Right ventricle myocardium inferior (tissue), 1 donor: ENCODE measurements at regions not wholly inside any gene's neighbourhood (a gene's known extent, or its start where the extent isn't known, plus 50 kb on each side); places are given as distances from the start of the nearest gene placed in this dataset.

Source experiments
- ATAC-seq: fragments of 200-7000 bp; cut with Tn5 transposase; one replicate; pipeline ENCODE4 v1.9.1; 2020; ENCODE audit warnings: mild to moderate bottlenecking, moderate library complexity
- DNase-seq: peaks from one replicate; pipeline ENCODE4 v3.0.0; 2021; ENCODE audit errors: missing footprints
- intact Hi-C: fragments of 100-400 bp; cut with DNase I; formaldehyde crosslinking; loops from one replicate; pipeline ENCODE4 v1.11.0; 2022
- donor health status: DM: no; HTN: yes; CAD: no; lungs with severe emphysema.

DNA sequence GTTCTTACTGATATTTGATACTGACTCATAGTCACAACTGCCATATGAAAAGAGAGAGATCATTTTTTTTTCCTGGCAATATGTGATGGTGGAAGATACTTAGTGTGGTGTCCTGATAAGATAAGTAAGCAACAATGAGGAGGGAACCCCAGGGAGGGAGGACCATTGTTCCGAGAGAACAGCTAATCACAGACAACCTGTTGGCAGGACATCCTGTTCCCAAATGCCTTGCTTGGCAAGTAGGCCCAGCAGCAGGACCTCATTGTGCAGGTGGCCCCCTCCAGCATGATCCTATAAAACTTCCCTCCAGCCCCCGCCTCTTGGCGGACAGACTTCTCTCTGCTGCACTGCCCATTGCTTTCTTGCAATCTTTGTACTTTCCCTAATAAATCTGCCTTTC, 329.4 kb upstream of the CHRM3 start:
- intact Hi-C loops = no loop called here
- no peak for DNase-seq
- no peak for ATAC-seq

DNA sequence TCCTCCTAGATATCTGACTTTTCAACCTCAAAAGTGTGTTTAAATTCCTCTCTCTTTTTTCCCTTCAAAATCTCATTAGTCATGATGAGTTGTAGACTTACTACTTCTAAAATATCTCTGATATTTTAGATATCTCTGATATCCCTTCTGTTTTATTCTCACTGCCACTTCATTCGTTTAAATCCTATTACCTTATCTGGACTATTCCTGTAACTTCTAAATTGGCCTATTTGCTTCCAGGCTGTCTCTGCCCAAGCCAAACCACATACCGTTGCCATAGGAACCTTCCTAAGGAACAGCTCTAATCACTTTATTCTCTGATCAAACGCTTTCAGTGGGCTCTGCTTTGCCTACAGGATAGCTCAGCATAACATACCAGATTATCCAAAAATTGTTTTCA, 333.1 kb upstream of the CHRM3 start:
- intact Hi-C loops = no loop called here
- DNase-seq (no peak), ATAC-seq (no peak)

DNA sequence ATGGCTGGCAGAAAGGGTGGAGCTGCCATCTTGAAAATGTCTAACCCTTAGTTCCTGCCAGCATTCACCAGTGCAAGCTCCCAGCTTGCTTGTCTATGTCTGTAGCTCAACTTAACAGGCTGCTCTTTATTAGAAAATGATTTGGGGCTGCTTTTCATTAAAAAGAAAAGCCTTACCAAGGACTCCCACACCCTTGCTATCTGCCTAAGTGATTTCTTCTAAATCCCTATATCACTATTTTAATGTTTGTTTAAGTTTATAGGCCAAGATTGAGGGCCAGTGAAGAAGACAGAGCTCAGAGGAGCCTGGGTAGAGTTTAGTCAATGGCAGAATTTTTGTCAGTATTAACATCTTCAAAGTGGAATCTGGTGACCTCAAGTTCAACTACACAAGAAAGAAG, 336.8 kb upstream of the CHRM3 start:
- intact Hi-C loops = no loop called here
- ATAC-seq = no peak
- no peak for DNase-seq

DNA sequence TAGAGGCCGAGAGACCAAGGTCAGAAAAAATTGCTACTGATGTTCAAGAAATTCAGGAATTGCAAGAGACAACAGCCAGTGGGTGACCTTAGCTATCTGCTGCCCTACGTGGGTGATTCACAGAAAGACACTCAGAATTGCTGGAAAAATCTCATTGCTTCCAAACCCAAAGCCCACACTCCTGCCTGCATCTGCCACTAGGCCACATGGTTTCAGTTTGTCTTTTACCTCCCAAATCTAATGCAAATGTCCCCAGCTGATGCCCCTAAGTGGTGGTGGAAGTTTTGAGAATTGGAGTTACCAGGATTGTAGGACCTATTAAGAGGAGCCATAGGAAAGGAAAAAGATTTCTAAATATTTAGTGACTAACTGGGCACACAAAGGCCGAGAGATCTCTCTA, 341.5 kb upstream of the CHRM3 start:
- DNase-seq (no peak), ATAC-seq (no peak)

DNA sequence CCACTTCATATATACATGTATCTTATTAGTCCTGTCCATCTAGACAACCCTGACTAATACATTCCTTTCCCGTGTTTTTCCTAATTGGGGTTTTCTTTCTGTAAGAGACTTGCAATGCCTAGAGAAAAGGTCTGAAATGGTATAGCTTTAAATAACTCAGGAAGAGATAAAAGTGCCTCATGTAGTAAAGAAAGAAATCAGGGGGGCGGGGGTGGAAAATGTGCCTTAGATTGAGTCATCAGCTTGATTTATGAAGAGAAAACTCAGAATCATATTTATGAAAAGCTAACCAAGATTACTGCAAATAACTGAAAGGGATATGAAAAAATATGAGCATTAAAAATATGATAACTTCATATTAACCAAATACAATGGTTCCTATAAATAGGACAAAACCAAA, 345.8 kb upstream of the CHRM3 start:
- intact Hi-C loops = no loop called here
- DNase-seq = no peak
- no peak for ATAC-seq

More for the DNA sequence above, 341.5 kb upstream of the CHRM3 start:
- intact Hi-C loops = no loop called here

DNA sequence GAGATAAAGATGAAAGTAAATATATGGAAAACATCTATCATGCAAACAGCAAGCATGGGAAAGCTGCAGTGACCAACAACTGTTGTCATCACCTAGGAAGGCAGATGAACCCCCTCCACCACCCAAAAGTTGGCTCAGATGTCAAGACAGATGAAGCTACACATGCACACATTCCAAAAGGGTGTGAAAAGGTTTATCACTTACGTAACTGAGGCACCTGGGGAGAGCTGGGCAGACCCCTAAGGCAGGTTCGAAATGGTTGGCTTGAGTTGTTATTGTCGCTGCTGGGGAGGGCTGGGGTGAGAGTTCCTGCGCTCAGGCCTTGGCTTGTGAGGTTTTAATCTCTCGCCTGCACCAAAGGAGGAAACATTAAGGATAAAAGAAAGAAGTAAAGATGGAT, 355.1 kb upstream of the CHRM3 start:
- intact Hi-C loops = no loop called here
- no peak for DNase-seq

DNA sequence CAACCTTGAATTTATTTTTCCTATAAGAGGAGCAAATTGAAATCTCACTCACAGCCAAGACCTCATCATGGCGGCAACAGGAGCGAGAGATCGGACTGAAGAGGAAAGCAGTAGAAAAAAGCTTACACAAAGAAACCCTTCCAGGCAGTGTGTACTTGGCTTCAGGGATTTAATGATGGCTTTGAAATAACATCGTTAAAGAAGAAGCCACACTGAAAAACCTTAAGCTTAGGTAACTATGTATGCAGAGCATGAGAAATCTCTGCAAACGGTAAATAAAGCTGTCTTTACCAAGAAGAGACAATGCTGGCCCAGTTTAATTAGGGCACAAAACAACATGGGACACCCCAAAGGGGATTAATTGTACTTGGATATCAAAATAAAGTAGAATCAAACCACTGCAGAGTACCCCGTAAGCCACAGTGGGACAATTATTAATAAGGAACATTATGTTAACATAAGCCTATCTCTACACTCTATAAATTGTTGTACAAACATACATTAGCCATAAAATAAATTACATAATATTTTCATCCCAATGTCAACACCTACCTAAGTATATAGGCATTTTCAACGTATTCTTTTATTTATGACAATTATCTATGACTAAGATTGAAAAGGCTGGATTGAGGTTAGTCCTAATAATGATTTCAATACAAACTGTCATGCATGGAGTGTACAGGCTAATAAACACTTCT, 360.2 kb upstream of the CHRM3 start:
- DNase-seq = no peak
- no peak for ATAC-seq
- intact Hi-C loops = no loop called here

More for the DNA sequence above, 355.1 kb upstream of the CHRM3 start:
- ATAC-seq = no peak

DNA sequence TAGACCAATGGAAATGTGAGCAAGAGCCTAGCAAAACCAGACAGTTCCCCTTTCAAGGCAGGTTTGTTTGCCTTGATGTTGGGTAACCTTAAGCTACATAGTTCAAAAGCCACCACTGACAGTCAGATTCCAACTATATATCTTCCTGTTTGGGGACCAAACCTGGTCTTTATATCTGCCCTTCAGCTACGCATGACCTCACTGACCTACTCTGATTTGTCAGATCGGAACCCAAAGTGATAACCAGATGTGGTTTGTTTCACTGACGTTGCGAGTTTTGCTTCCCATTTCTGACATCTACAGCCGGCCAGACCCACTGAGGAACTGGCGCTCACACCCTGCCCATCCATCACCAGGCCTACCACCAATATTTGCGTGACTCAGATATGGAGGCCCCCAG, 361.1 kb upstream of the CHRM3 start:
- ATAC-seq = no peak
- DNase-seq = no peak
- intact Hi-C loops = no loop called here

DNA sequence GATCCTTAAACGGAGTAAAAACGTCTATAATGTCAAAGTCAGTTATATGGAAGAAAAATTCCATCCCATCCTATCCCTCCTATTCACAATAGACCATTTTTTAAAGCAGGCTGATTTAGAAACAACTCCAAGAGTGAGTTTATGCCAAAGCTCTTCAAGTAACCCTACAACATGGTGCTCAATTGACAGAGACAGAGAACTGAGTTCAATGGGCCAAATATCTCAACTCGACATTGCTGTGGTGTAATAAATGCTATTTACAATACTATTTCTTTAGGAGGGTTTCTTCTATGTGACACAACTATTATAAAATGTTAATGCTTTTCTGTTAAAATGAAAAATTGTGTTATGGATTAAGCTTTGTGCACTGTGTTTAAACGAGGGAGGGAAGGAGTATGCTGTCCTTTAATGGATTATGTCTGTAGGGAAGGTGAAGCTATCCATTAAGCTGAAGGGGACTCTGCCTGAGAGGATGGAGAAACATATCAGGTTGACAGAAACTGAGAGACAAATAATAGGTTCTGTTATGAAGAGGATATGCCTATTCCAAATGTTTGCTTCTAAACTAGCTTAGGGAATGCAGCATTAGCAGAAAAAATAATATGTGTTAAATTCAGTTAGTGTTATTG, 362.5 kb upstream of the CHRM3 start:
- ATAC-seq (no peak), DNase-seq (no peak)

DNA sequence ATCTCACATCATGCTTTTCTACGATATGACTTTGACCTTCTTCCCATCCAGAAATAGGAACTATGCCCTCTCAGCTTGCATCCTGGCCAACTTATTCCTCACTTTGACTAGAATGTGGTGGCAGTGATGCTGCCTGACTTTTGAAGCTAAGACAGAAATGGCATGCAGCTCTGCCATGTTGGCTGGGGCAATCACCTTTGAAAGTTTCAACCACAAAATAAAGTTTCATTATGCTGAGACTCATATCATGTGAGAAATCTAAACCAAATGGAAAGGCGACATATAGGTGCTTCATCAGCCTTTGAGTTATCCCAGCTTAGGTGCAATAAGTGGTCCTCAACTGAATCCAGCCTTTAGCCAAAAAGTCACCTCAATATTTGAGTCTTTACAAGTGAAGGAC, 370.0 kb upstream of the CHRM3 start:
- ATAC-seq = no peak
- DNase-seq = no peak
- intact Hi-C loops = no loop called here

More for the DNA sequence above, 362.5 kb upstream of the CHRM3 start:
- intact Hi-C loops = no loop called here

DNA sequence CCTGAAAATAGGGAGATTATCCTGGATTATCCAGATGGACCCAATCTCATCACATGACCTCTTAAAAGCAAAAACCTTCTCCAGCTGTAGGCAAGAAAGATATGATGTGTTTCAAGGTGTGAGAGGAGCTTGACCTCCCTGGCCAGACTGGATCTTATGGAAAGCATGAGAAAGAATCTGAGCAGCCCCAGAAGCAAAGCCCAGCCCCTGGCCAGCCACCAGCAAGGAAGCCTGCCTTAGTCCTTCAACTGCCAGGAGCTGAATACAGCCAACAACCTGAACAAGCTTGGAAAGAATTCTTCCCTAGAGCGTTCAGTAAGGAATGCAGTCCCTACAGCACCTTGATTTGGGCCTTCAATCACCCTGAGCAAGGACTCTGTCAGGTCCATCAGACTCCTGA, 375.0 kb upstream of the CHRM3 start:
- DNase-seq (no peak), ATAC-seq (no peak)
- intact Hi-C loops = no loop called here

DNA sequence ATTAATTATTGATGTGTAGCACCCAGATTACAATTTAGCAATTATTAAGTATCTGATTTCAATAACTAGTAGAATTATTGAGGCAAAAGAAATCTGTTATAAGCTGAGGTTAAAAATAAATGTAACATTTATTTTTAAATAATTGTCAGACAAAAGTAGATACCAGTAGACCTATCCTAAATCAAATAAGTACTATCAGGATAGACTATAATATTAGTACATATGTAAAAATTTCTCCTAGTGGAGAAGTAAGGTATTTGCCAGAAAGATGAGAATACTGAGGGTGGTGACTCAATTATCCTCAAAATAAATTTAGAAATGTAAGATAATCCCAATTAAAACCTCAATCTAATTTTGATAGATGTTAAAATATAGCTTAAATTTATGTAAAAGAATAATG, 377.8 kb upstream of the CHRM3 start:
- intact Hi-C loops = no loop called here
- DNase-seq (no peak), ATAC-seq (no peak)

DNA sequence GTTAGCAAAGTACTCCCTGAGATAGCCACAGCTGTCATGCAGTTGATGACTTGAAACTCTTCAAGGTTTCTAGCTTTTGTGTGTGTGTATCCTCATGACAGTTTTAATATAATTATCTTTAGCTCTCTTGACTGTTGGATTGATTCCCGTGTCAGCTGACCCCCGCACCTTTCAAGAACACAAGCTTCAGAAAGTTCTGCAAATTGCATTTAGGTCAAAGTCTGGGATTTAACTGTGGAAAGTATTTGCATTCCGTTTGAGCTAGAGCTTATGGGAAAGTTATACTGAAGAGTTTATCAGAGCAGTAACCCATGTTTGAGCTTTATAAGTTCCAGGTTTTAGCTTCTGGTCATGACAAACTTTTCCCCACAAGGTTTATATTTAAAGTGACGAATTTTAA, 380.1 kb upstream of the CHRM3 start:
- intact Hi-C loops = no loop called here

DNA sequence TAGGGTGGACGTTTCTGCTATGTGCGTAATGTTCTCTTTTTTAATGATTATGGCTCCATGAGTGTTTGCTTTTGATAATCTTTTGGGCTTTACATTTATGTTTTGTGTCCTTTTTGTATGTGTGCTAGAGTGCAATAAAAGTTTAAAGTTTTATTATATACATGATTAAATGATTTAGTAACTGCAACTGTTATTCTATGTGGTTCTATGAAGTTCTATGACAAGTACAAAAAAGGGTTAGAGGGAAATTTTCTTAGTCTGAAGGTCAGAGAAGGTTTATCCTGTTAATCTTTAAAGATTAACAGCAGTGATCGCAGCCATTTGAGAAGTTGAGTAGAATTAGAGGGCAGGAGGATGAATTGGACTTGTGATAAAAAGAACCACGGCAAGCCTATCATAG, 386.4 kb upstream of the CHRM3 start:
- ATAC-seq = no peak
- intact Hi-C loops = no loop called here
- no peak for DNase-seq

More for the DNA sequence above, 380.1 kb upstream of the CHRM3 start:
- no peak for DNase-seq
- ATAC-seq = no peak

DNA sequence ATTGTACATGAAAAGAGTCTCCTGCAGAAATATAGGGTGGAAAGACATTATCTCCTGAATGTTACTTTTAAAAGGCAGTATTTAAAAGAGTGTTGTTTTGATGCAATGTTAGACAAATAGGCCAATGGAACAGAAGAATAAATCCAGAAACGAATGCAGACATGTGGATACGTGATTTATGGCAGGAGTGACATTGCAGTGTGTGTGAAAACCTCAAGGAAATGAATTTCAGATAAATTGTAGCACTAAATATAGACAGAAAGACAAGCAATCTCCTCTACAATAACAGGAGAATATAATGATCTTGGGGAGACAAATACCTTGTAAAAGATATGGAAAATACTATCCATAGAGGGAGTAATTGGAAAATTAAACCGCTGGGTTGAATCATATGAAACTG, 387.8 kb upstream of the CHRM3 start:
- no peak for ATAC-seq
- intact Hi-C loops = no loop called here

DNA sequence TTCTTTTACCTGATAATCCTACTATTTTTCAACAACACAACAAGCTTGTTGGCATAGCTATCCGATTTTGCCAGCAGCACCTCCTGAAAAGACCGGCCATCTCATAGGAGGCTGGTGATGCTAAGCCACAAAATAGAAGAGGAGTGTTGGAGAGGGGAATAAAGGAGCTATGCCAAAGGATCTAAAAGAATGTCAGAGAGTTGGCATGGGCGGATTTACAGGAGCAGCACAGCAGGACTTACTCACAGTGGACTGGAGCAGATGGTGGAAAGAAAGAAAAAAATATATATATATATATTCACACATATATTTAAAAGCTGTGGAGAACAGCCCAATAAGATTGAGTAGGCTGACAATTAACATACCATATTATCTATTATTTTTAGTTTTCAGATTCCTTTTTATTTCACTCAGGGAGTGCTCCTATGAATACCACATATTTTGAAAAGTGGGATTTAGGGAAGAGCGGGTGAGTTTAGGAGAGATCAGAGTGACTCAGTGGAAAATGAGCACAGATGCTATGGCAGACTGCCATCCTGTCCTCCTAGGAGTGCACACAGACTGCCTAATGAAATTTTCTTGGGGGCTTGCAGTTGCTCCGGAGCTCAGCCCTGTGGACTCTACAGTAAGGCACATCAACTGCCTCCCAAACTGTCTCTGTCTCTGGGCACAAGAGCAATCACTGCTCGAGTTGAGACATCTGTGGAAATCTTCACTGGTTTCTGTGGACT, 394.4 kb upstream of the CHRM3 start:
- ATAC-seq (no peak), DNase-seq (no peak)
- intact Hi-C loops = no loop called here

More for the DNA sequence above, 387.8 kb upstream of the CHRM3 start:
- no peak for DNase-seq

DNA sequence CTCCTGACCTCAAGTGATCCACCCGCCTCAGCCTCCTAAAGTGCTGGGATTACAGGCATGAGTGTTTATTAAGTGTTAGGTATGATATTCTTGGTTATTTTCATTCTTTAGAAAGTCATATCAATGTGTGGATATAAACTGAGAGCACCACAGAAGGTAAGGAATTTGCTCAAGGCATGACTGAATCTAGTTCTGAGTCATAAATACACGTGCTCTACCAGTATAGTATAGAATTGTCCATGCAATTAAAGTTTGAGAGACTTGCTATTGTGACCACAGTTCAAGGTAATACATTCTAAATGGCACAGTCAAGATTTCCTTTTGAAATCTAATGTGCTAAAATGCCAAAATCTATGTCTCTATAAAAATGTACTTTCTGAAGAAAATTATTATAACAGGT, 401.1 kb upstream of the CHRM3 start:
- intact Hi-C loops = no loop called here
- DNase-seq = no peak
- ATAC-seq = no peak

DNA sequence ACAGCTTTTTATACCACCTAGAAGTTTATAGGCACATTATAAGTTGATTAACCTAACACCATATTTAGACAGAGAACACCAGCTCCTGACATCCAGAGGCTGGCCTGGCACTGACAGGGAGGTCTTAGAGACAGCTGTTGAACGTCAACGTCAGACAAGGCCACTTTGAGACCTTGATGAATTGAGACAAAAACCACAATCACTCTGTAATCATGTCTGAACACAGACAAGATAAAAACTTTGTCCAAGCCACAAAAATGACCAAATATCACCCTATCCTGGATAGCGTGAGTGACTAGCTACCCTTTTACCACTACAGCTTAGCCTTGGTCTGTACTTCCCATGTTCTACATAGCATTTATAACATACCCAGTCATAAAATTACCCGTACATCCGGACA, 403.6 kb upstream of the CHRM3 start:
- intact Hi-C loops = no loop called here
- DNase-seq (no peak), ATAC-seq (no peak)

DNA sequence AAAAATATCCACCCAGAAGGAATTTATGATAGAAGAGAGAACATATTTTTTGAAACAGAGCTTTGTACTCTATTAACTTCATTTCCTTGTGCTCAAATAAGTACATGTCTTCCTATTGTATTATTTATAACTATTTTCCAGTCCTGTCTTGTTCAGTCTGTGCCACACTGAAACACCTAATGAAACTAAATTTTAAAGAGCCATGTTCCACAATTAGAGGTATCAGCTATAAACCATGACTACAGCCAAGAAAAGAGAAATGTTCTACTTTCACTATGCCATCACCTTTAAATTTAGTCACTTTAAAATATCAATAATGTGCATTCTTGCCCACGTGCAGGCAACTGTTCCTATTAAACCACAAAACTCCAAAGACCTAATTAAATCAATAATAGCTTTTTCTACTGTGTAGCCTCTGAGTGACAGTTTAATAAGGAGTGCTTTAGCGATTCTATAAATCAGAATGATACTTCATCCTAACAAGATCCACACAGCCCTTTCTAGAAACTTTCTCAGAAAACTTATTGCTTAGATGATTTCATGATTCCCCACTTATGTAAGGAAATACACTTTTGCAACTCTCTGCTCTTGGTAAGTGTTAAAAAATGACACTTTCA, 404.9 kb upstream of the CHRM3 start:
- DNase-seq = no peak
- intact Hi-C loops = no loop called here
- no peak for ATAC-seq

DNA sequence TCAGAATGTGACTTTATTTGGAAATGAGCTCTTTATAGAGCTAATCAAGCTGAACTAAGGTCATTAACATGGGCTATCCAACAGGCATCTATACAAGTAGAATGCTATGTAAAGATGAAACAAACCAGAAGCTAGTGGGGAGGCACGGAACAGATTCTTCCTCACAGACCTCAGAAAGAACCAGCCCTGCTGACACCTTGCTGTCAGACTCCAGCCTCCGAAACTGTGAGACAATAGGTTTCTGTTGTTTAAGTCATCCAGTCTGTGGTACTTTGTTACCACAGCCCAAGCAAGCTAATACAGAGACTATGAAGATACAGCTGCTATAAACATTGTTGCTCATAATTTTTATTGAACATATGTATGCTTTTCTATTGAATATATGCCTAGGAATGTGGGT, 406.3 kb upstream of the CHRM3 start:
- DNase-seq = no peak
- no peak for ATAC-seq
- intact Hi-C loops = no loop called here
